Sigmoid colon (tissue), 4 donors: ENCODE measurements at regions not wholly inside any gene's neighbourhood (a gene's known extent, or its start where the extent isn't known, plus 50 kb on each side); places are given as distances from the start of the nearest gene placed in this dataset.

ENCODE experiments used
- EP300 ChIP-seq, 4 donors: sonication (generic); formaldehyde crosslinking; IDR thresholded peaks; one replicate each; pipeline ENCODE4 v1.6.1; 2017; ENCODE audit warnings: antibody characterized with exemption in 4 of 4
- POLR2A ChIP-seq, 2 donors: fragments of 450-650 bp; IDR thresholded peaks; one replicate each; pipeline ENCODE4 v1.6.1; 2016; ENCODE audit warnings: antibody characterized with exemption in 2 of 2, mild to moderate bottlenecking in 2 of 2, moderate library complexity in 2 of 2
- TF ChIP-seq, protein P1 (sequence below), 4 experiments: fragments of 450-650 bp in 3 of 4; fragments of 200-600 bp in 1 of 4; IDR thresholded peaks; one replicate each; pipeline ENCODE4 v1.5.1; 2016 to 2019; ENCODE audit warnings: antibody characterized with exemption in 4 of 4, mild to moderate bottlenecking in 3 of 4, moderate library complexity in 2 of 4

GRCh38 chr4:57774681-57775080 lies 664.5 kb upstream of the IGFBP7 start:
- TF ChIP-seq, protein P1, sequence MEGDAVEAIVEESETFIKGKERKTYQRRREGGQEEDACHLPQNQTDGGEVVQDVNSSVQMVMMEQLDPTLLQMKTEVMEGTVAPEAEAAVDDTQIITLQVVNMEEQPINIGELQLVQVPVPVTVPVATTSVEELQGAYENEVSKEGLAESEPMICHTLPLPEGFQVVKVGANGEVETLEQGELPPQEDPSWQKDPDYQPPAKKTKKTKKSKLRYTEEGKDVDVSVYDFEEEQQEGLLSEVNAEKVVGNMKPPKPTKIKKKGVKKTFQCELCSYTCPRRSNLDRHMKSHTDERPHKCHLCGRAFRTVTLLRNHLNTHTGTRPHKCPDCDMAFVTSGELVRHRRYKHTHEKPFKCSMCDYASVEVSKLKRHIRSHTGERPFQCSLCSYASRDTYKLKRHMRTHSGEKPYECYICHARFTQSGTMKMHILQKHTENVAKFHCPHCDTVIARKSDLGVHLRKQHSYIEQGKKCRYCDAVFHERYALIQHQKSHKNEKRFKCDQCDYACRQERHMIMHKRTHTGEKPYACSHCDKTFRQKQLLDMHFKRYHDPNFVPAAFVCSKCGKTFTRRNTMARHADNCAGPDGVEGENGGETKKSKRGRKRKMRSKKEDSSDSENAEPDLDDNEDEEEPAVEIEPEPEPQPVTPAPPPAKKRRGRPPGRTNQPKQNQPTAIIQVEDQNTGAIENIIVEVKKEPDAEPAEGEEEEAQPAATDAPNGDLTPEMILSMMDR (IDR thresholded peaks at IDR 0.05): no peak
- TF ChIP-seq EP300 (IDR thresholded peaks at IDR 0.05): no peak
- no peak for TF ChIP-seq POLR2A (IDR thresholded peaks at IDR 0.05)
